Panc1 (cell line): ENCODE measurements at regions not wholly inside any gene's neighbourhood (a gene's known extent, or its start where the extent isn't known, plus 50 kb on each side); places are given as distances from the start of the nearest gene placed in this dataset.

ENCODE experiments used
- ATAC-seq: fragments of 200-7000 bp; cut with Tn5 transposase; 2 replicates; pipeline ENCODE4 v1.9.1; 2020; ENCODE audit warnings: mild to moderate bottlenecking, moderate library complexity
- BruUV-seq: library from RNA; stranded (reverse); fragments of 400-500 nt; replicated peaks from 2 replicates; lab custom pipeline; 2021; lab: Mats Ljungman, UMichigan
- CTCF ChIA-PET: fragments of 300-600 bp; sonication (Branson Sonifier 250); formaldehyde crosslinking; loops from one replicate; lab custom pipeline; 2022; ENCODE audit warnings: antibody characterized with exemption; lab: Charles Lee
- POLR2A ChIA-PET: fragments of 300-600 bp; sonication (Branson Sonifier 250); formaldehyde crosslinking; loops from one replicate; lab custom pipeline; 2022; ENCODE audit warnings: antibody characterized with exemption; lab: Charles Lee
- DNase-seq: peaks from one replicate; pipeline ENCODE4 v3.0.0-alpha.2; 2010; ENCODE audit warnings: low read depth, low spot score
- H3K27ac ChIP-seq: 2 replicates; pipeline ENCODE4 v1.5.1; 2011; ENCODE audit warnings: mild to moderate bottlenecking, low read length, inconsistent platforms
- H3K27me3 ChIP-seq: fragments of 200-500 bp; sonication (Bioruptor generic); 2 replicates; pipeline ENCODE4 v1.6.0; 2014; ENCODE audit warnings: low read length, inconsistent platforms; ENCODE audit not compliant: control insufficient read depth, insufficient read depth
- H3K36me3 ChIP-seq: fragments of 200-500 bp; sonication (Bioruptor generic); 2 replicates; pipeline ENCODE4 v1.5.1; 2014; ENCODE audit warnings: inconsistent platforms, mild to moderate bottlenecking, low read length, moderate library complexity; ENCODE audit not compliant: control insufficient read depth, insufficient read depth
- H3K4me1 ChIP-seq: 2 replicates; pipeline ENCODE4 v1.5.1; 2011; ENCODE audit warnings: inconsistent platforms, mild to moderate bottlenecking, low read length, moderate library complexity; ENCODE audit not compliant: control insufficient read depth, insufficient read depth
- H3K4me3 ChIP-seq, 2 experiments: 2 replicates each; pipeline ENCODE4 v1.5.1; 2011 to 2012; ENCODE audit warnings: low read depth in 2 of 2, low read length in 2 of 2, mild to moderate bottlenecking in 2 of 2, inconsistent platforms in 1 of 2, moderate library complexity in 1 of 2
- H3K9me3 ChIP-seq: fragments of 200-500 bp; sonication (Bioruptor generic); 2 replicates; pipeline ENCODE4 v1.5.1; 2014; ENCODE audit warnings: low read depth, mild to moderate bottlenecking, inconsistent platforms, low read length, moderate library complexity; ENCODE audit not compliant: control insufficient read depth, insufficient read depth
- CTCF ChIP-seq: fragments of 450-650 bp; IDR thresholded peaks from 2 replicates; pipeline ENCODE4 v1.5.1; 2017; ENCODE audit warnings: mild to moderate bottlenecking
- POLR2AphosphoS5 ChIP-seq: IDR thresholded peaks from 2 replicates; pipeline ENCODE4 v1.6.1; 2012; ENCODE audit warnings: mild to moderate bottlenecking, low read depth, low read length, moderate library complexity
- REST ChIP-seq, 2 experiments: IDR thresholded peaks; 2 replicates each; pipeline ENCODE4 v1.6.1; 2011 to 2012; ENCODE audit warnings: low read depth in 2 of 2, control low read depth in 1 of 2, low read length in 1 of 2, mild to moderate bottlenecking in 1 of 2, moderate library complexity in 1 of 2; ENCODE audit not compliant: insufficient read depth in 1 of 2
- SIN3A ChIP-seq: IDR thresholded peaks from 2 replicates; pipeline ENCODE4 v1.6.1; 2012; ENCODE audit warnings: low read depth, mild to moderate bottlenecking, low read length, moderate library complexity, borderline replicate concordance; ENCODE audit not compliant: insufficient read depth
- TCF7L2 ChIP-seq: IDR thresholded peaks from 2 replicates; pipeline ENCODE4 v1.6.1; 2011; ENCODE audit warnings: mild to moderate bottlenecking, low read depth, low read length, inconsistent platforms
- in situ Hi-C: cut with HindIII; loops from 2 replicates; pipeline ENCODE4 v1.10.0; 2016; ENCODE audit warnings: low sequenced_read_pairs, low pct_unique_long_range_greater_than_20kb
- intact Hi-C: fragments of 100-400 bp; cut with micrococcal nuclease; formaldehyde crosslinking; loops from one replicate; pipeline ENCODE4 v1.10.0; 2022; ENCODE audit not compliant: unreplicated experiment

DNA sequence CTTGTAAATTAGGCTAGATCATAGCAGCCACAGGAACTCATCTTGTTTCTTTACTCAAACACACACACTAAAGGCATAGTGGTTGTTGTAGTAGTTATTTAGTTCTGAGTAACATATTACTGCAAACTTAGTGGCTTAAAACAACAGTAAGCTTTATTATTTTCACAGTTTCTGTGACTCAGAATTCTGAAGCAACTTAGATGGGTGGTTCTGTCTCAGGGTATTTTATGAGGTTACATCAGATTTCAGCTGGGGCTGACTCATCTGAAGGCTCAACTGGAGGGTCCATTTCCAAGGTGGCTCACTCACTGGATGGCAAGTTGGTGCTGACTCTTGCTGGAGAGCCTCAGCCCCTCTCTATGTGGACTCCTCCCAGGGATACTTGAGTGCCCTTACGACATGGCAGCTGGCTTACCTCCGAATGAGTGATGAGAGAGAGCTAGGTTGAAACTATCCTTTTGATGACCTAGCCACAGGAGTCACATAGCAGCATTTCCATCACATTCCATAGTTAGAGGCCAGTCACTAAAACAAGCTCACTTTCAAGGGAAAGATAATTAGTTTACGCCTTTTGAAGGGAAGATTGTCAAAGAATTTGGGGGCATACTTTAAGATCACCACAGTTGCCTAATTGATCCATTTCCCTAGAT lies 101.0 kb upstream of the PRNP start:
- no peak for ATAC-seq
- Histone ChIP-seq H3K36me3 (no peaks in the 10 kb centered on the region), H3K4me1 (no peaks in the 10 kb centered on the region), H3K9me3 (no peaks in the 10 kb centered on the region), H3K27me3 (peaks cover 3% of the 10 kb centered on the region; the same call in 1 of the 2 replicates), H3K4me3 (no peak overlapping the region), H3K27ac (no peak overlapping the region)
- CTCF ChIA-PET = no interaction called here
- DNase-seq = no peak
- intact Hi-C loops (no loop called here), in situ Hi-C loops (no loop called here)
- BruUV-seq = no TSS peak
- POLR2A ChIA-PET = no interaction called here
- no peak for TF ChIP-seq POLR2AphosphoS5
- TF ChIP-seq TCF7L2 = no peak
- TF ChIP-seq REST (IDR thresholded peaks at IDR 0.05; ENCODE audit: insufficient read depth in 1 of 2, low read depth in 2 of 2, low read length in 1 of 2) = no peak

- in situ Hi-C loops = no loop called here
Measured at GRCh38 chr20:4584510-4584909, 101.7 kb upstream of the PRNP start.

More at GRCh38 chr20:4584510-4584909, 101.7 kb upstream of the PRNP start:
- CTCF ChIA-PET = no interaction called here
- Histone ChIP-seq H3K36me3 (no peaks in the 10 kb centered on the region), H3K27me3 (peaks cover 3% of the 10 kb centered on the region; the same call in 1 of the 2 replicates), H3K4me1 (no peaks in the 10 kb centered on the region), H3K27ac (no peak overlapping the region), H3K9me3 (no peaks in the 10 kb centered on the region), H3K4me3 (no peak overlapping the region)
- no TSS peak for BruUV-seq
- no peak for DNase-seq
- intact Hi-C loops = no loop called here
- no peak for ATAC-seq
- POLR2A ChIA-PET = no interaction called here
- no peak for TF ChIP-seq CTCF
- no peak for TF ChIP-seq TCF7L2
- no peak for TF ChIP-seq SIN3A
- TF ChIP-seq POLR2AphosphoS5 = no peak
- TF ChIP-seq REST (IDR thresholded peaks at IDR 0.05; ENCODE audit: insufficient read depth in 1 of 2, low read depth in 2 of 2, low read length in 1 of 2) = no peak
